NOMO-1 treated with dmso at 0.1 percent for 144 hours (cell line): ENCODE measurements at regions not wholly inside any gene's neighbourhood (a gene's known extent, or its start where the extent isn't known, plus 50 kb on each side); places are given as distances from the start of the nearest gene placed in this dataset.
"Not testable (repeated sequence)": the region's sequence is repeated elsewhere in the genome, so short reads cannot be mapped to it uniquely, and the experiment has no call there.

ENCODE experiments used
- DNase-seq: peaks from one replicate; lab custom pipeline; 2025; ENCODE audit not compliant: unreplicated experiment; lab: John Stamatoyannopoulos, UW

GRCh38 chr2:116761864-116762263 is 1052.6 kb upstream of the DDX18 start:
- DNase-seq: no peak

DNA sequence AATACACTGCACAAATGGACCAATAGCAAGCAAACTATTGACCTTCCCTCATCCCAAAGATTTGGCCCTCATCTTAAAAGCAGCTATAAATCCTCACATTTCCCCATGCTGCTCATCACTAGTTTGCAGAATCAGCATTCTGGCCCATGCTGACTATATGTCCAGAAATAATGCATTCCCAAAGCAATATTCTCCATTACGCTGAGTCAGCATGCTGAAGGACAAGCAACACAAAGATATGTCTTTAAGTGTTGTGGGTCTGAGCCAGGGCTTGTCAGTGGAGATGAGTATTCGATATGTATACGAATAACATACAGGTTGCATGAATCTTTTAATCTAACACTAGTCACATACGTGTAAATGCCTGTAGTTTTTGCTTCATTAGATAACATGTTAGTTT is 1045.0 kb upstream of the DDX18 start:
- no peak for DNase-seq

DNA sequence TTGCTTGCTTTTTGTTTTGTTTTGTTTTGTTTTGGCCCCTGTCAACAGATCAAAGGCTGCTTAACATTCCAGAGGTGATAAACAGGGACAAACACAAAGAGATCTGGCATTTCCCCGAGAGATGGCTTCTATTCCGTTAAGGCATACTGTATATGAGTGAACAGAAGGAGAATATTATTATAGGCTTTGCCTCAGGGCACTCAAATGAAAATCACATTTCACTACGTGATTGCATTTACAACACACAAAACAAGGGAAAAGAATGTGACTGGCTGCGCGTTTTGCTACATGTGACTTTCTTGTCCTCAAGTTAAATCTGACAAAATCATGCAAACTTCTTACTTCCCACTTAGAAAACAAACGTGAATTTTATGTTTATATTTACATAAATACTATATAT is 1037.9 kb upstream of the DDX18 start:
- DNase-seq: no peak

GRCh38 chr2:116787848-116788247 is 1026.6 kb upstream of the DDX18 start:
- no peak for DNase-seq

GRCh38 chr2:116802671-116803070 is 1011.8 kb upstream of the DDX18 start:
- no peak for DNase-seq

GRCh38 chr2:116804901-116805300 is 1009.6 kb upstream of the DDX18 start:
- DNase-seq: no peak

GRCh38 chr2:116806505-116806904 is 1008.0 kb upstream of the DDX18 start:
- DNase-seq: not testable (repeated sequence)

GRCh38 chr2:116809109-116809508 is 1005.4 kb upstream of the DDX18 start:
- DNase-seq: no peak

- no peak for DNase-seq
These were observed 1004.4 kb upstream of the DDX18 start for GRCh38 chr2:116810071-116810470.

DNA sequence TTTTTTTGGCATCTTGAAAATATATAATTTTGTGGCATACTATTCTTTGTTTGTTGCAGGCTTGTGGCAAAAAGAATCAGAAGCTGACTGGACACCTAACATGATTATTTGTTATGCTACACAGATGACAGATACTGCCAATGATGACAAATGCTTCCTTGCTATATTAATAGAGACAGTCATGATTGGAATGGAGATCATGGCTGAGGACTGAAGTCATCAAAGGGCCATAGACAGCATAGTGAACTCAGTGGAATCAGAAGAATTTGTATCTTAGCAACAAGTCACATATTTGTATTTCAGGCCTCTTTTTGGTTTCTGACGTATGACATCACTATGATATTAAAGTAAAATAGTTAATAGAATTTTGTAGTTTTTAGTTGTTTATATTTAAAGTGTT is 1003.8 kb upstream of the DDX18 start:
- DNase-seq: no peak

GRCh38 chr2:116819355-116819754 is 995.1 kb upstream of the DDX18 start:
- no peak for DNase-seq

- no peak for DNase-seq
These were observed 993.5 kb upstream of the DDX18 start for GRCh38 chr2:116820986-116821385.

DNA sequence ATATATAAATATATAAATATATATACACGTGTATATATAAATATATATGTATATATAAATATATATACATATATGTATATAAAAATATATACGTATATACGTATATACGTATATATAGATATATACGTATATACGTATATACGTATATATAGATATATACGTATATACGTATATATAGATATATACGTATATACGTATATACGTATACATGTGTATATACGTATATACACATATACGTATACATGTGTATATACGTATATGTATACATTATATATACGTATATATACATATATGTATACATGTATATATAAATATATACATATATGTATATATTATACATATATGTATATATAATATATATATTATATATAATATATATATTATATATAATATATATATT is 984.9 kb upstream of the DDX18 start:
- DNase-seq: not testable (repeated sequence)

GRCh38 chr2:116832148-116832547 is 982.3 kb upstream of the DDX18 start:
- DNase-seq: no peak

DNA sequence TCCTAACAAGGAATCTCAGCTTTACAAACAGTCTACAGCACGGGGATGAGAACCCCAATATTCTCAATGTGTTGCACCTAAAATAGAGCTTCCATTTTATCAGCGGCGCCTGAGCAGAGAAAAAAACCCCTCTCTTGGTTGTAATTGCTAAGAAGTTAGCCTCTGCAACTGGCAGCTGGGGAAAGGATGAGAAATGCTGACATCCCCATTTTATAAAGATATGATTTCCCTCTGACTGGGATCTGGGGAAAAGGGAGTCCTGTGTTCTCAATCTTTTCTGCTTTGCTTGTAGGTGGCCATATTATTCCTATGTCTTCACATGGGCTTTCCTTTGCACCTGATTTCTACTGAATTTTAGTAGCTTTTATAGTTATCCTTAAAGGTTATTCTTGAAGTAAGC is 981.4 kb upstream of the DDX18 start:
- no peak for DNase-seq

GRCh38 chr2:116842164-116842563 is 972.3 kb upstream of the DDX18 start:
- DNase-seq: no peak

- DNase-seq: no peak
These were observed 954.8 kb upstream of the DDX18 start for GRCh38 chr2:116859708-116860107.

- no peak for DNase-seq
These were observed 940.5 kb upstream of the DDX18 start for GRCh38 chr2:116874021-116874420.

GRCh38 chr2:116877274-116877673 is 937.2 kb upstream of the DDX18 start:
- DNase-seq: no peak

DNA sequence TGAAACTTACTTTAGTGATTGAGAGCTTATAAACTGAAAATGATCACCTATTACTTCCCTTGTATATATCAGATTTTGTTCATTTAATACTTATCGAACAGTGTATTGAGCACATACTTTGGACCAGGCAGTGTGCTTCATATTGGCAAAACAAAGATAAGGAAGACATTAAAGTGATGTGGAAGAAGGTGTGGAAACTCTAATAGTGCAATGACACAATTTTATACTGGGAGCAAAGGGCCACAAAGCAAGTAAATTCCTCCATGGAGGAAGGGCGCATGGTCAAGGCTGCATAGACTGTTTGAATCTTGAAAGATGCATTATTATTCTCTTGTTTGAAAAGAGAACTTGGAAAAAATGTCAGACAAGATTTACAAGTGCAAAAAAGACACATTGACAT is 936.5 kb upstream of the DDX18 start:
- DNase-seq: no peak

DNA sequence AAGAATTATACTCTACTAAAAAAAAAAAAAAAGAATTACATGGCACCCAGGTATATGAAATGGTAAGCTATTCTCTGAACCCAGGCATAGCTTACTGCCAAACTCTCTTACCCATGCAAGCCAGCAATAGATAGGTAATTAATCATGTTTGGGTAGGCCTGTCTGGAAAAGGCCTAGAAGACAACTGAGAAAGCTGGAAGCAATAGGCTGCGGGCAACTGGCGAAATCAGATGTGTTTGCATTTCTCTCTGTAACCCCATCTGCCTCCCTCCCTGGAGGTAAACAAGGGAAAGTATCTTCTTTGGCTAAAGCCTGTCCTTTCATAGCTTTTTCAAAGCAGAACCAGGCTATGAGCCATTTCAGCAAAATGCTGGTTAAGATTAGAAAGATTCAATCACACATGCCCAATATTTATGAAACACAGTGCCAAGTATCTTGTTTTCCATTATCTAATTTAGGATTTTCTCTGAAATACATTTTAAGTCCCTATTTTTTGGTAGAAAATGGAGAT is 934.8 kb upstream of the DDX18 start:
- DNase-seq: no peak

GRCh38 chr2:116891191-116891590 is 923.3 kb upstream of the DDX18 start:
- no peak for DNase-seq

DNA sequence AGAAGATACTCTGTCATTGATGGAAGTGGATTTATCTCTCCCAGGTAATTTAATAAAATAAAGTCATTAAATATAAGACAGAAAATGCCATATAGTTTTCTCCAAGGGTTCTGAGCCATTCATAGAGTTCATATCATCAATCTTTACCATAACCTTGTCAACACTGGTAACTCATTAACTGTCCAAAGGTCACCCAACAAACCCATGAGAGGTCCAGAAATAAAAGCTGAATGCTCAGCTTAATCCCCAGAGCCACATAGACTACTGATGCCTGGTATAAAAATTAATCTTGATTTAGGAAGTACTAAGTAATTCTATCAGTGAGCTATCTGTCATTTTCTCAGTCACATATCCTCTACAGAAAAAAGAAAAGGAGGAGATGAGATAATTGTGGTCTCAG is 903.0 kb upstream of the DDX18 start:
- DNase-seq: no peak

GRCh38 chr2:116915673-116916072 is 898.8 kb upstream of the DDX18 start:
- DNase-seq: no peak
